ENCODE measurements at regions not wholly inside any gene's neighbourhood (a gene's known extent, or its start where the extent isn't known, plus 50 kb on each side); places are given as distances from the start of the nearest gene placed in this dataset.

GRCh38 chr5:28430565-28431178 lies 1392.3 kb upstream of the CDH9 start:
- peaks cover 36% of the 10 kb centered on the region for H3K9me3 Mint-ChIP-seq
- H3K27me3 Mint-ChIP-seq (ENCODE audit: insufficient read depth) = no peaks in the 10 kb centered on the region
- no peaks in the 10 kb centered on the region for H3K4me1 Mint-ChIP-seq (ENCODE audit: low read depth)
- no peak overlapping the region for H3K4me3 Mint-ChIP-seq
- H3K36me3 Mint-ChIP-seq (ENCODE audit: low read depth) = no peaks in the 10 kb centered on the region
- TF ChIP-seq CTCF (IDR thresholded peaks at IDR 0.05) = no peak
- no peak overlapping the region for H3K27ac Mint-ChIP-seq
- DNase-seq = no peak

- Mint-ChIP-seq H3K36me3 (ENCODE audit: low read depth) (no peaks in the 10 kb centered on the region), H3K4me1 (ENCODE audit: low read depth) (no peaks in the 10 kb centered on the region), H3K27me3 (ENCODE audit: insufficient read depth) (no peaks in the 10 kb centered on the region), H3K27ac (no peak overlapping the region), H3K9me3 (peaks cover 43% of the 10 kb centered on the region), H3K4me3 (no peak overlapping the region)
- no peak for TF ChIP-seq CTCF (IDR thresholded peaks at IDR 0.05)
- no peak for DNase-seq
Observed at GRCh38 chr5:28421141-28421540, 1382.8 kb upstream of the CDH9 start.

- Mint-ChIP-seq H3K27ac (no peak overlapping the region), H3K27me3 (ENCODE audit: insufficient read depth) (no peaks in the 10 kb centered on the region), H3K9me3 (peaks cover 30% of the 10 kb centered on the region), H3K4me3 (no peak overlapping the region), H3K4me1 (ENCODE audit: low read depth) (no peaks in the 10 kb centered on the region), H3K36me3 (ENCODE audit: low read depth) (no peaks in the 10 kb centered on the region)
- DNase-seq = no peak
- no peak for TF ChIP-seq CTCF (IDR thresholded peaks at IDR 0.05)
Observed at GRCh38 chr5:28415791-28416443, 1377.5 kb upstream of the CDH9 start.

GRCh38 chr5:28414619-28415018 lies 1376.2 kb upstream of the CDH9 start:
- Mint-ChIP-seq H3K36me3 (ENCODE audit: low read depth) (no peaks in the 10 kb centered on the region), H3K27me3 (ENCODE audit: insufficient read depth) (no peaks in the 10 kb centered on the region), H3K4me1 (ENCODE audit: low read depth) (no peaks in the 10 kb centered on the region), H3K4me3 (no peak overlapping the region), H3K27ac (no peak overlapping the region), H3K9me3 (peaks cover 36% of the 10 kb centered on the region)
- TF ChIP-seq CTCF (IDR thresholded peaks at IDR 0.05) = no peak
- no peak for DNase-seq

- Mint-ChIP-seq H3K27me3 (ENCODE audit: insufficient read depth) (no peaks in the 10 kb centered on the region), H3K9me3 (peaks cover 58% of the 10 kb centered on the region), H3K4me3 (no peak overlapping the region), H3K36me3 (ENCODE audit: low read depth) (peaks cover 5% of the 10 kb centered on the region; the same call in 1 of the 2 replicates), H3K4me1 (ENCODE audit: low read depth) (no peaks in the 10 kb centered on the region), H3K27ac (no peak overlapping the region)
- no peak for TF ChIP-seq CTCF (IDR thresholded peaks at IDR 0.05)
- DNase-seq = no peak
Observed at GRCh38 chr5:28408651-28409050, 1370.3 kb upstream of the CDH9 start.
